EL (cell line): ENCODE measurements at regions not wholly inside any gene's neighbourhood (a gene's known extent, or its start where the extent isn't known, plus 50 kb on each side); places are given as distances from the start of the nearest gene placed in this dataset.
"Not testable (repeated sequence)": the region's sequence is repeated elsewhere in the genome, so short reads cannot be mapped to it uniquely, and the experiment has no call there.

ENCODE experiments used
- DNase-seq: peaks from one replicate; pipeline ENCODE4 v3.0.0-alpha.2; 2016

DNA sequence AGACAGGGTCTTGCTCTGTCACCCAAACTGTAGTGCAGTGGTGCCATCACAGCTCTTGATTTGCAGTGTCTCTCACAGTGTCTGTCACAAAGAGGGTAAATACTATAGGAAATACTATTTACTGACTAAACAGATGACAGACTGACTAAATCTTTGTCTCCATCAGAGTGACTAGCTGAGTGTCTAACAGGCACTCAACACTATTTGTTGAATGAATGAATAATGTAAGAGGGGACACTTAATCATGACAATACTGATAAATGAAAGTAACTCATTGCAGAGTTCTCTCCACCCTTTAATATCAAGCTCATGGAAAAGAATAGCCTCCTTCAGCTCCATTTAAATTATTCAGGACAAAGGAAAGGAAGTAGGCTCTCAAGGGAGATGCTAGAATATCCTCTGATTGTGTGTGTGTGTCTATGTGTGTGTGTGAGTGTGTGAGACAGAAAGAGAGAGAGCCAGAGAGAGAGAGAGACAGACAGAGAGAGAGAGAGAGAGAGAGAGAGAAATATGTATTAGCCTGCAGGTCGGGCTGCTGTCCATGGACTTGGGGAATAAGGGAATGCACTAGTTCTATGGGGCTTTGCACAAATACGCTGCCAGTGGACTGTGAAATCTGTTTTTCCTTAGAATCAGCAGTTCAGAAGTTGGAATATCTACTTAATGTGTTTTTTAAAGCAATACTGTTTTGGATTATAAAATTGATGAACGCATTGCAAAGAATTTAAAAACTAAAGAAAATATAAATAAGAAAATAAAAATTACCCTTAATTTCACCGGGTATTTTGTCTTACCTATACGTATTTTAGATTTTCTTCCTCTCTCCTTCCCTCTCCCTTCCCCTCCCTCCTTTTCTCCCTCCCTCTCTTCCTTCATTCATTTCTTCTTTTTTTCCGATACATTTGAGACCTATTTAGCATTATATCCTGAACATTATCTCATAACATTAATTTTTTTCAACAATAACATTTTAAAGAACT lies 132.9 kb upstream of the LRIG1 start:
- DNase-seq = no peak

DNA sequence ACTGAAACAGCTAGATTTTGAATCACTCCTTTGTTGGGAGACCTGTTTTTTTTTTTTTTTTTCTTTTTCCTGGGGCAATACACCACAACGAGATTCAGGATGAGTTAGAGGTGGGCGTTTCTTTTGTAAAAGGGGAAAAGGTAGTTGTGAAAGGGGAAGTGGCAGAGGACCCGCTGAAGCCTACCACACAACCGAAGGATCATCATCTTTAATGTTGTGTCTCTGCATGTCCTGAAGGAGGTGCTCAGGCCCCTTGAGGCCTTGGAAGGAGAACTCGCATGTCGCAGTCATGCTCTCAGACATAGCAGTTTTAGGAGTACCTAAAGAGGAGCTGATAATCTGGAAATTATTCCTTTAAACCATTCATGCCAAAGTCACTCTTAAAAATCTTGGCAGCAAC lies 137.9 kb upstream of the LRIG1 start:
- no peak for DNase-seq

DNA sequence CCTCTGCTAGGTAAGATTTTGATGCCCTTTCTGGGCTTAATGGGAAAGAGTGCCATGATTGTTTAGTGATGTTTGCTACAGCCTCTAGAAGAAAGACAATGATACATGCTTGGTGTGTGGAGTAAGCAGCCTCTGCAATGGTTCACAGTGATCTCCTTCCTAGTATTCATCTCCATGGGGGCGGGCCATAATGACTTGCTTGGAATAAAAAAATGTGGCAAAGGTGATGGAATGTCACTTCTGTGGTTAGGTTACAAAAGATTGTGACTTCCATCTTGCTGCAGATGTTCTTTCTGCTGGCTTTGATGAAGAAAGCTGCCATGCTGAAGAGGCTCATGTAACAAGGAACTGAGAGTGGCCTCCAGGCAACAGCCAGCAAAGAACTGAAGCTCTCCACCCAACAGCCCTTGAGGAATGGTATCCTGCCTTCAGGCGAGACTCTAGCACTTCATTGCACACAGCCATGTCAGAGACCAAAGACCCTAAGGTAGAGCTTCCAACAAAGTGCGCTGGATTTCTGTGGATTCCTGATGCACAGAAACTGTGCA lies 139.1 kb upstream of the LRIG1 start:
- peak; percentile 5 for DNase-seq

DNA sequence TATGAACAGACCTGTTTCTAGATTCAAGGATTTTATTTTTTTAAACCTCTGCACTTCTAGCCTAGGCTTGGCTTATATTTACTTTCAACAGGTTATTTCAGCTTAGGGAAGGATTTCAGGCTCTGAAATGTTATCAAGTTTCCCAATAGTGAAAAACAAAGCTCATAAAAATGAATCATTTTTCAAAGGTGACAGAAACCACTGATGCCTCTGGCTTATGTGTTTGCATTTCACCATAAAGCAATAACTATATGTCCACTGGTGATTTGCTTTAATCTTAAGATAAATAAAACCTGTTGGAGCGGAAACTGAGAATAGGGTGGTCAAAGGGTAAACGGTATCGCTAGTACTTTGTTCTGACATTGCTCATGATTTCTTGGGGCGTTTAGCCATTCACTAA lies 141.2 kb upstream of the LRIG1 start:
- DNase-seq = no peak

DNA sequence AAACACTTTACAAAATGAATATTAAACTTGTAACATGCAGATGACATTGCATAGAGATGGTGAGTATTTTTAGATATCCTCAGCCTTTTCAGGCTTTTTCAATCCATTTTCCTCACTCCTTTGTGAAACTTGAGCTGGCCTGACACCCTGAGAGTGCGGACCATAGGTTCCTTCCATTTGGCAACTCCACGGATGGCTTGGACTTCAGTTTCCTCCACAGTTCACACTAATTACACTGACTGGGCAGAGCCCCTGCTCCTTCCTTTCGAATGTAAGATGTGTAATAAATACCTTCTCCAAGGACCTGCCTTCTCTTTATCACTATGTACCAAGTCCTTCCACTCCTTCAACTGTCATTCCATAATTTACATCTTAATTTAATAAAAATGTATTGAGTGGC lies 141.7 kb upstream of the LRIG1 start:
- no peak for DNase-seq

DNA sequence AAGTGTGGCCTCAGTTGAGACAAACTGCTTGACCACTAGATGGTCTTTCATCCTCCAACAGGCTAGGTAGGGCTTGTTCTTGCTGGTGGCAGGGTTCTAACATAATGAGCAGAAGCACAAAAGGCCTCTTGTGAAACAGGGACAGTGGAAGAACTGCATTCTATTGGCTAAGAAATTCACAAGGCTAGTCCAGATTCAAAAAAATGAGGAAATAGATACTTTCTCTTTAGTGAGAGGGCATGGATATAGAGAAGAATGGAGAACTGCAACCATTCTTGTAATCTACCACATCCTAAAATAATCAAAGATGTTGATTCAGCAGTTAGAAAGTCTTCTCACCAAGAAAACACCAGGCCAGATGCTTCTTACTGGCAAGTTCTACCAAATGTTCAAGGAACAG lies 143.7 kb upstream of the LRIG1 start:
- no peak for DNase-seq

DNA sequence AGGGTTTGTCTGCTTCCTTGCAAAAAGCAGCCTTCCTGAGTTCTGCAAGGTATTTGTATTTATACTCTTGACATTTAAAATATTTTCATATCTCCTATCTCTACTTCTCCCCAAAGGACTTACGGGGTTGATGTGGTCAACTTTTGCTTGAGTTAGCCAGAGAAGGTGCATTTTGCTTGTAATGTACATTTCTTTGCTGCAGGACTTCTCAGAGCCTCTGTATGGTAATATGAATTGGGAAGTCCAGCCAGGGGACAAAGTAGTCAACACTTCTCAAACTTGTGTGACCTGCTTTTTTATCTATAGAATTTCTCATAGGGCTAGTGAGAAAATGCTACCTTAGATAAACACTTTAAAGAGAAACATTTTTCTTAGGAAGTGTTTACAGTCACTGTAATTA lies 148.2 kb upstream of the LRIG1 start:
- no peak for DNase-seq

DNA sequence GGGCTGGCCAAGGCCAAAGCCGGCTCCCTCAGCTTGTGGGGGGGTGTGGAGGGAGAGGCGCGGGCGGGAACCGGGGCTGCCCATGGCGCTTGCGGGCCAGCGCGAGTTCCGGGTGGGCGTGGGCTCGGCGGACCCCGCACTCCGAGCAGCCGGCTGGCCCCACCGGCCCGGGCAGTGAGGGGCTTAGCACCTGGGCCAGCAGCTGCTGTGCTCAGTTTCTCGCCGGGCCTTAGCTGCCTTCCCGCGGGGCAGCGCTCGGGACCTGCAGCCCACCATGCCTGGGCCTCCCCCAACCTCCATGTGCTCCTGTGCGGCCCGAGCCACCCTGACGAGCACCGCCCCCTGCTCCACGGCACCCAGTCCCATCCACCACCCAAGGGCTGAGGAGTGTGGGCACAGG lies 150.7 kb upstream of the LRIG1 start:
- not testable (repeated sequence) for DNase-seq

DNA sequence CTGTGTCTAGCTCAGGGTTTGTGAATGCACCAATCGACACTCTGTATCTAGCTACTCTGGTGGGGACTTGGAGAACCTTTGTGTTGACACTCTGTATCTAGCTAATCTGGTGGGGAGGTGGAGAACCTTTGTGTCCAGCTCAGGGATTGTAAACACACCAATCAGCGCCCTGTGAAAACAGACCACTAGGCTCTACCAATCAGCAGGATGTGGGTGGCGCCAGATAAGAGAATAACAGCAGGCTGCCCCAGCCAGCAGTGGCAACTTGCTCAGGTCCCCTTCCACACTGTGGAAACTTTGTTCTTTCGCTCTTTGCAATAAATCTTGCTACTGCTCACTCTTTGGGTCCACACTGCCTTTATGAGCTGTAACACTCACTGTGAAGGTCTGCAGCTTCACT lies 151.3 kb upstream of the LRIG1 start:
- not testable (repeated sequence) for DNase-seq

DNA sequence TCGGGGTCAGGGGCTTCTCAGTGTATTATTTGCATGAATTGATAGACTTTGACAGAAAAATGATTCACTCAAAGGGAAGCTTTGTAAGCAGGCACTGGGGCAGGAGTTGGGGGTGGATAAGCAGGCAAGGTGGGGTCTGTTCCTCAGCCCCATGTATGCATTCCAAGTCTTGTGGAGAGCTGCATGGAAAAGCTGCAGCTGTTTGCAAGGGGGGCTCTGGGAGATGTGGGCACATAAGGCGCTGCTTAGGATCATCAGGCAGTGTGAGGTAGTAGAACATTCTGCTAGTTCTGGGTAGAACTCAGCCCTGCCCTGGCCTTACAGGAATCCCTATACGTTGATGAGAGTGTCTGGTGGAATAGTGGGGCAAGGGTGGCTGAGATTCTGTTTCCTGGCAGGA lies 154.2 kb upstream of the LRIG1 start:
- DNase-seq = no peak

DNA sequence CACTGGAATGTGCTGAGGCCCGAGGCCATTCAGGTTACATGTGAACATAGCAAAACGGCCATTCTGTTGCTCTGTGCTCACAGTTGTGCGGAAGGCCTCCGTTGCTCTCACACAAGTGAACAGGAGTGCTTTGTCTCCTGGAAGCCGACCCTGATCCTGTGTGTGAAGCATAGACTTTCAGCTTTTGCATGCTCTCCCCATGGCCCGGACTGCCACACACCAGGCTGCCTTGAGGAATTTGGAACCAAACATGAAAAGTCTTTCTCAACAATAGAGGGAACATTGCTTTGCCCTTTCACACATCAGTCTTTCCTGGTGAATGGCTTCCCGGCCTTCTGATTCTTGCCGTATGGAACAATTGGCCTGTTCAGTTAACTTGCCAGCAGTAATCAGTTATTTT lies 154.8 kb upstream of the LRIG1 start:
- no peak for DNase-seq

DNA sequence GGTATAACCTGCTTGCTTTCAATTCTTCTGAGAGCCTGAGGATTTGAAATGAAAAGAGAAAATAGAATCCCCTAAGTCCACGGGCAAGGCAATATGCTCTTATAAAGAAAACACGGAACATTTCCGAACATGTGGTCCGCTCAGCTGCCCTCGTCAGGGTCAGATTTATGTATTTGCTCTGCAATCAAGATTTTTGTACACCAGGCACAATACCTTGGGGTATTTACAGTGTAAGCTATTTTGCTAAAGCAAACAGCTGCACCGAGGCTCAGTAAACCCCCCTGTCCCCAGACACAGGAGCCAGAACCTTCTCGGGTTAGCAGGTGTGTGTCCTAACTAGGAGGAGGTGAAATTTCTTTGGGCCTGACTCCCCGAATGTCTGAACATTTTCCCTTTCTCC lies 155.8 kb upstream of the LRIG1 start:
- no peak for DNase-seq

DNA sequence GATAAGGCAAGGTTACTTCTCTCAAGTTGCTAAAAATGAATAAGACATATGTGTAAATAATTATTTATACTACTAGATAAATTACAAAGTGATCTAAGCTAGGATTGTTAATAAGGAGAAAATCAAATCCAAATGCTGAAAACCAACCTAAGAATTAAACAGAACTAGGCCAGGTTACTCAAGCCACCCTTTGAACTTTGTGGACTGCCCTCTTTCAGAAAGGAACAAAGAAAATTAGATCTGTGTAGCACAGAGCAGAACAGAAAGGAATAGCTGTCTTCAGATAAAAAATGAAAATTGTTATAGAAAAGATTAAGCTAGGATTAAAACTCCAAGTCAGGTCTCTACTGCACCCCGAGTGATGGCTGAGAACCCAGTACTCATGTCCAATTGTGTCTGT lies 158.2 kb upstream of the LRIG1 start:
- no peak for DNase-seq

DNA sequence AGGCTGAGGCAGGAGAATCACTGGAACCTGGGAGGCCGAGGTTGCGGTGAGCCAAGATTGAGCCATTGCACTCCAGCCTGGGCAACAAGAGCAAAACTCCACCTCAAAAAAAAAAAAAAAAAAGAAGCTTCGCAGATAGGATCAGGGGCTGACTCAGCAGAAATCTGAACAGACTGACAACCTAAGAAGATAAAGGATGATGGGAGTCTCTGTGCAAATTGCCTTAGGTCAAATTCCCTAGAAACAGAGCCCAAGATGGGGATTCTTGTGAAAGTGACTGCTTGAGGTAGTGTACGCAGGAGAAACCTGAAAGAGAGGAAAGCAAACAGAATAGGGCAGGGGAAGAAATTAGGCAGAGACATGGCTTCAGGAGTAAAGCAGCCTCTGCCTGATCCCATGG lies 160.8 kb upstream of the LRIG1 start:
- no peak for DNase-seq

DNA sequence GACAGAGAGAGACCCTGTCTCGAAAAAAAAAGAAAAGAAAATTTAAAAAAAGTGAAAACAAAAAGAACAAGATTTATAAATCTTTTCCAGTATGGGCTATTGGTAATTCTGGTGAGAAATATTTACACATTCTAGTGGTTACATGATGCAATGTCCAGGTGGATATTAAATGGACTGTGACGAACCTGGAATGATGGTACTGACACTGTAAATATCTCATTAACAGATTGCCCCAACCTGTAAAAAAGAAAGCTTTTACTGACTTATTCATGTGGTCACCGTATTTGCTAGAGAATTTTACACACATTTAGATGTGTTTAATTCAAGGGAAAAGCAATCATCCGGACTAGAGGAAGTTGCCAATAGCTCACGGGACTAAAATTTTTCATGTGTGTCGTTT lies 162.1 kb upstream of the LRIG1 start:
- DNase-seq = no peak

DNA sequence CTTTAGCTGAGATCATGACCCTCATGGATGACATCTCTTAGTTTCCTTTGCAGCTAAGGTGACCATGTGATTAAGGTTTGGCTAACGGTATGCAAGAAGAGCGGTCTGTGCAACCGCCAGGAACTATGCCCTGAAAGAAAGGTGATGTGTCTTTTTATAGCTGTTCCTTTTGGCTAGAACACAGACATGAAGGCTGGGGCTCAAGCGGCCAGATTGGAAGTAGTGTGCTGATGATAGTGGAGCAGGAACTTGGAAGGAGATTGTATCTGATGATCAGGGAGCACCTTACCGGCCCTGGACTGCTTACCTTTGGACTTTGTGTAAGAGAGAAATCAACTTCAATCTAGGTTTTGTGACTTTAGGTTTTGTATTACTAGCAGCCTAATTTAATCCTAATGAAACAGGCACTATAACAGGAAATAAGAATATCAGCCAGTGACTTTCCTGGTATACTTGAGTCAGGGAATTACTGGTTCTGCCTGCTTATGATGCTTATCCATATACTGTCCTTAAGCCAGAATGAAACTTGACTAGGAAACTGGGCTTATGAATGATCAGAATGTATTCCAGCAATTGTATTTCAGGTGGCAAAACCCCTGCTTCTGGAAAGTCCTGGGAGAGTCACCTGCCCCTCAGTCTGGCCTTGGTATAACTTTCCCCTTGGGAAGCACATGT lies 164.3 kb upstream of the LRIG1 start:
- no peak for DNase-seq

DNA sequence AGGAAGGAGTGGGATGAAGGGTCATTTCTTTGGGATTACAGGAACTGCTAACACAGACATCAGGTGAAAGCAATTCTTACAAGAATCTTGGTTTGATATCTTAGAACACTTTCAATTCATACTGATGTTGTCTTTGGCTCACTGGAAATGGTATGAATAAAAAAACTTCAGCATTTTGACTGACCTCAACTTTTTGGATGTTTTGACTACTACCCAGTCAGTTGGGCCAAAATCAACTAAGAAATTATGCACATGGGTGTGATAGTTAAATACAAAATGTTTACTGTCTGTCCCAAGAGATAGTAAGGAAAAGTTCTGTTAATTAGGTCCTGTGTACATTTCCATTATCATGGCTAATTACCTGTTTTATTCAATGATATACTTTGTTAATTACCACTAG lies 165.5 kb upstream of the LRIG1 start:
- no peak for DNase-seq

DNA sequence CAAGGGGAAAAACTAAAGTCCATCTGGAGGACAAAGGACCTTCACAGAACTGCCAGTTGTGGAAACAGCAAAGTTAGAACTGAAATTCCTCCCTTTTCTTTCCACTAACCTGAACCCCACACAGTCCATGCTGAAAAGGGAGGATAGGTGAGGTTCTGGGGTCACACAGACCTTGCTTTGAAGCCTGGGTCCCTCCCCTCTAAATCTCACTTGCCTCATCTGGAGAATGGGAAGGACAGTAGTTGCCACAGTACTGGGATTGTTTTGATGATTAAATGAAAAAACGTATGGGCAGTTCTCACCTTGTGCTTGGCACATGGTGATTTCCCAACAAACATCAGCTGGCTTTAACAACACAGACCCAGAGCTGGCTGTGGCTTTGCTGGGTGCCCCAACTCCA lies 166.4 kb upstream of the LRIG1 start:
- no peak for DNase-seq

DNA sequence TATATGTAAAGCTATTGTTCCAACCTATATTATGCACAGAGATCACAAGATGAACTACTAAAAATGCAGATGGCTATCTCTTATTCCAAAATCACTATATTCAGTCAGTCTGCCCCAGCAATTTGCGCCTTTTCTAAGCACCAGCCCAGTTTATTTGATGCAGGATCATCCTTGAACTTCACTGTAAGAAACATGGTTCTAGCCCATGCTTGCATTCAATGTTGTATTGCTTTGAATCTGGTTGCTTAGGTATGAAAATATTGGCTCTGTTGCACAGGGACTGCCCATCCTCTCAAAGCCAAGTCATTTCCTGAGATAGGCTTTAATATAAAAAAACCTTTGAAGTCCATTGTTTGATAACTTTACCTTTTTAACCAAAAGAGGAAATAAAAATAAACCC lies 170.5 kb upstream of the LRIG1 start:
- no peak for DNase-seq

DNA sequence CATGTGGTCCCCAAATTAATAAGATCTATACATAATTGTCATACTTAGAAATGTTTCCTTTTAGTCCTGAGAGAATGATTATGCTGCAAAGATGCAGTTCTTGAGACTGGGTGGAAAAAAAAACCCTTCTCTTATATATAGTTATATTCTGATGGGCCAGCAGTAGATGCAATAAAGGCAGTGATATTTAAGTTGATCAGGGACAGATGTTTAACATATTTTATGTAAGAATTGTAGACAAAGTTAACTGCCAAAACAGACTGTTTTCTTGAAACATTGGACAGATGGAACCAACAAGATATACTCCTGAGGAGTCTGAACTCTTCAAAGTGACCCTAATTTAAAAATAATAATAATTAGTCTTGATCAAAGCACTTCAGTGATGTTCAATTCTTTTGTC lies 172.0 kb upstream of the LRIG1 start:
- no peak for DNase-seq

DNA sequence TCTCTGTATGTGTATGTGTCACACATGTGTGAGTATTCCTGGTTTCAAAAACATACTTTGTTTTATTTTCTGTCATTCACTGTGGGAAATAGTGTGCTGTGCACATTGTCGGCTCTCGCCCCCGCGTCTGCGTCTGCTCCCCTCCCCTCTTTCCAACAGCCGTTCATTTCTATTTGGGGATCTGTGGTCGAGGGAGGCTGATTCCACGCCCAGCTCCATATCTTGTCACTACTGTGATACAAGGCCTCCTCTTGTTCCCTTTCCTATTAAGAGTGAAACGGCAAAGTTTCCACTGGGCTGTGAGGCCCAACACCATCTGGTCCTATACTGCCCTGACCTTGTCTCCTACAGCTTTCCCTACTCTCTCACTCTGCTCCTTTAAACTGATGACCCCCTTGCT lies 172.5 kb upstream of the LRIG1 start:
- no peak for DNase-seq

DNA sequence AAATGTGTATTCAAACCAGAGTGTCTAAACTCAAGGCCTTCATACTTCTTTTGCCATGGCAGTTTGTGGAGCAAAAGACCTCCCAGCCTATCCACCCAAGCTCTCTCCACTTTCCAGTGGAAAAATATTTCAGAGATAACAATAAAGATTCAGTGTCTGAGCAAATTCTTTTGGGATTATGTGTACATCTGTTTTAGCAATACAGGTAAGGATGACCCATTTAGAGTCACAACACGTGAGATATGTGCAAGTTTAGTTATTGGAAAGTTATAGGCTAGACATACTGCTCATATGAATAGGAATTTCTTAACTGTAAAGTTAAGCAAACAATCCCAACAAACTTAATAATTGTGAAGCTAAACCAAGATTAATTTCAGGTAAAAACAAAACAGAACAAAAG lies 174.5 kb upstream of the LRIG1 start:
- peak; percentile 63 for DNase-seq

DNA sequence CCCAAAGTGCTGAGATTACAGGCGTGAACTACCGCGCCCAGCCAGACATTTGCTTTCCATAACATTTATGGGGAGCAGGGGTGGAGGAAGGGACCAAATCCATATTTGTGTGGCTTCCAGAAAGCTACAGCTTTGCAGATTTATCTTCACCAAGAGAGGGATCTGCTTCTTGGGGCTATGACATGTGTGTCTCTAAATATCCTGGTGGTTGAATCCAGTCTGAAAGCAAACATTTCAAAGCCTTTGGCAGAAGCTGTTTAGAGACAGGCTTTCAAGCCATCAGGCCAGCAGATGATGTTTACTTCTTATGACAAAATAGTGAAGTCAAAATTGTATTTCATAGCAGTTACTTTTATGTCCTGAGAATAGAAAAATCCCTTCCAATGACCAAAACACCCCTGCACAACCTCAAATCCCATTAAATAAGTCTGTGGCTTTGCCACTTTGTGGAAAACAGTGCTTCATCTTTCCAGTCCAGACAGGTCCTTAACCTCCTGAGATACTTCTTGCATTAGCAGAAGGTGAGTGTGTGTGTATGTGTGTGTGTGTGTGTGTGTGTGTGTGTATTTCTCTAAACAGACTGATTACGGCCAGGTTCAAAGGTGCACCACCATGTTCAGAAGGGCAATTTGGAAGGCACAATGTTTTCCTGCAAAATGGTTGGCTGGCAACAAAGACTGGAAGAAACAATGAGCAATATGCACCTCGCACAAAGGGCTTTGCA lies 191.4 kb upstream of the LRIG1 start:
- DNase-seq = no peak

DNA sequence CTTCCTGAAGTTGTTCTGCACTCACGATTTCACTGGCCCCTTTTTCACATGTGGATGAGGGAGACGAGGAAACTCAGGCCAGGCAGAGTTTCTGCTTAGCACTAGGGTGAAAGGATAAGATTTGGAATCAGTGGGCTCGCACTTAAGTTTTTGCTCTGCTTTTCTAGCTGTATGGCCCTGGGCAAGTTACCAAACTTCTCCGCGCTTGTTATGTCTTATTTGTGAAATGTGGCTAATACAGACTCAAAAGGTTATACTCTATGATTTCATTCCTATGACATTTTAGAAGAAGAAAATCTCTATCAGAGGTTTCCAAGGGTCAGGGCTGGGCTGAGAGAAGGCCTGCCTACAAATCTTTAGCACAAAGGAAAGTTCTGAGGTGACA lies 191.9 kb upstream of the LRIG1 start:
- DNase-seq = no peak
